ENCODE measurements at regions not wholly inside any gene's neighbourhood (a gene's known extent, or its start where the extent isn't known, plus 50 kb on each side); places are given as distances from the start of the nearest gene placed in this dataset.

GRCh38 chr1:96059736-96060135 is 661.8 kb upstream of the PTBP2 start:
- DNase-seq (ENCODE audit: insufficient read length, low spot score, missing footprints), result no peak
- H3K27me3 ChIP-seq (ENCODE audit: insufficient read depth, low read length), result no peaks in the 10 kb centered on the region
- TF ChIP-seq, protein P1, sequence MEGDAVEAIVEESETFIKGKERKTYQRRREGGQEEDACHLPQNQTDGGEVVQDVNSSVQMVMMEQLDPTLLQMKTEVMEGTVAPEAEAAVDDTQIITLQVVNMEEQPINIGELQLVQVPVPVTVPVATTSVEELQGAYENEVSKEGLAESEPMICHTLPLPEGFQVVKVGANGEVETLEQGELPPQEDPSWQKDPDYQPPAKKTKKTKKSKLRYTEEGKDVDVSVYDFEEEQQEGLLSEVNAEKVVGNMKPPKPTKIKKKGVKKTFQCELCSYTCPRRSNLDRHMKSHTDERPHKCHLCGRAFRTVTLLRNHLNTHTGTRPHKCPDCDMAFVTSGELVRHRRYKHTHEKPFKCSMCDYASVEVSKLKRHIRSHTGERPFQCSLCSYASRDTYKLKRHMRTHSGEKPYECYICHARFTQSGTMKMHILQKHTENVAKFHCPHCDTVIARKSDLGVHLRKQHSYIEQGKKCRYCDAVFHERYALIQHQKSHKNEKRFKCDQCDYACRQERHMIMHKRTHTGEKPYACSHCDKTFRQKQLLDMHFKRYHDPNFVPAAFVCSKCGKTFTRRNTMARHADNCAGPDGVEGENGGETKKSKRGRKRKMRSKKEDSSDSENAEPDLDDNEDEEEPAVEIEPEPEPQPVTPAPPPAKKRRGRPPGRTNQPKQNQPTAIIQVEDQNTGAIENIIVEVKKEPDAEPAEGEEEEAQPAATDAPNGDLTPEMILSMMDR (IDR thresholded peaks at IDR 0.05; ENCODE audit: extremely low read depth, low read depth, low read length), result no peak
- no peaks in the 10 kb centered on the region for H3K9me3 ChIP-seq (ENCODE audit: low read depth, low read length)
- H4K20me1 ChIP-seq (ENCODE audit: insufficient read depth, low read length), result no peaks in the 10 kb centered on the region
- H3K27ac ChIP-seq (ENCODE audit: low read depth, low read length), result no peak overlapping the region
- H3K4me3 ChIP-seq (ENCODE audit: insufficient read depth, low read length), result no peak overlapping the region
- H3K36me3 ChIP-seq (ENCODE audit: insufficient read depth, low read length), result no peaks in the 10 kb centered on the region
- H3K79me2 ChIP-seq (ENCODE audit: insufficient read depth, low read length), result no peaks in the 10 kb centered on the region
- H3K4me1 ChIP-seq (ENCODE audit: insufficient read depth, low read length), result no peaks in the 10 kb centered on the region
- H3K4me2 ChIP-seq (ENCODE audit: insufficient read depth, low read length), result no peak overlapping the region
- no peak overlapping the region for H2AFZ ChIP-seq (ENCODE audit: low read length)

DNA sequence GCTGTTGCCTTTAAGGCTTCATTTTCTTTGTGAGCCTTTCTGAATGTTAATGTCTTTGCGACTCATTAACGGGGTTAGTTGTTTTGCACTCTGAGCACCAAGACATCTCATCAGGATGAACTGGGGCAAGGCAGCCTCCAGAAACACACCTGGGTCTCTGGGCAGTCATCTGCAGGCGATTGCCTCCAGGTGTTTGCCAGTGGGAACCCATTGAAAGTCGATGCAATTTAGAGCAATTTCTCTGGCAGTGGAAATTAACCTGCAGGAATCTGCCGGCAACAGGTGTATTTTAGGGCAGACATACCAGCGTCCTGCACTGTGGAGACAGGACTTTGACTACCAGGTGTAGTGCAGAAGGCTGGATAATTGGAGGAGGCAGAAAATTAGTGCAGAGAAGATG is 661.0 kb upstream of the PTBP2 start:
- DNase-seq (ENCODE audit: insufficient read length, low spot score, missing footprints), result no peak
- H3K27ac ChIP-seq (ENCODE audit: low read depth, low read length), result no peak overlapping the region
- H3K4me3 ChIP-seq (ENCODE audit: insufficient read depth, low read length), result no peak overlapping the region
- H3K36me3 ChIP-seq (ENCODE audit: insufficient read depth, low read length), result no peaks in the 10 kb centered on the region
- H3K9me3 ChIP-seq (ENCODE audit: low read depth, low read length), result no peaks in the 10 kb centered on the region
- H3K4me1 ChIP-seq (ENCODE audit: insufficient read depth, low read length), result no peaks in the 10 kb centered on the region
- H4K20me1 ChIP-seq (ENCODE audit: insufficient read depth, low read length), result no peaks in the 10 kb centered on the region
- TF ChIP-seq, protein P1 (IDR thresholded peaks at IDR 0.05; ENCODE audit: extremely low read depth, low read depth, low read length), result no peak
- no peak overlapping the region for H3K4me2 ChIP-seq (ENCODE audit: insufficient read depth, low read length)
- no peak overlapping the region for H2AFZ ChIP-seq (ENCODE audit: low read length)
- H3K79me2 ChIP-seq (ENCODE audit: insufficient read depth, low read length), result no peaks in the 10 kb centered on the region
- H3K27me3 ChIP-seq (ENCODE audit: insufficient read depth, low read length), result no peaks in the 10 kb centered on the region

GRCh38 chr1:96072021-96072420 is 649.6 kb upstream of the PTBP2 start:
- H3K4me2 ChIP-seq (ENCODE audit: insufficient read depth, low read length), result no peak overlapping the region
- H2AFZ ChIP-seq (ENCODE audit: low read length), result no peak overlapping the region
- no peak for DNase-seq (ENCODE audit: insufficient read length, low spot score, missing footprints)
- H3K27ac ChIP-seq (ENCODE audit: low read depth, low read length), result no peak overlapping the region
- no peaks in the 10 kb centered on the region for H3K4me1 ChIP-seq (ENCODE audit: insufficient read depth, low read length)
- H3K36me3 ChIP-seq (ENCODE audit: insufficient read depth, low read length), result no peaks in the 10 kb centered on the region
- H3K27me3 ChIP-seq (ENCODE audit: insufficient read depth, low read length), result no peaks in the 10 kb centered on the region
- TF ChIP-seq, protein P1 (IDR thresholded peaks at IDR 0.05; ENCODE audit: extremely low read depth, low read depth, low read length), result no peak
- no peaks in the 10 kb centered on the region for H3K9me3 ChIP-seq (ENCODE audit: low read depth, low read length)
- no peak overlapping the region for H3K4me3 ChIP-seq (ENCODE audit: insufficient read depth, low read length)
- no peaks in the 10 kb centered on the region for H4K20me1 ChIP-seq (ENCODE audit: insufficient read depth, low read length)
- no peaks in the 10 kb centered on the region for H3K79me2 ChIP-seq (ENCODE audit: insufficient read depth, low read length)

DNA sequence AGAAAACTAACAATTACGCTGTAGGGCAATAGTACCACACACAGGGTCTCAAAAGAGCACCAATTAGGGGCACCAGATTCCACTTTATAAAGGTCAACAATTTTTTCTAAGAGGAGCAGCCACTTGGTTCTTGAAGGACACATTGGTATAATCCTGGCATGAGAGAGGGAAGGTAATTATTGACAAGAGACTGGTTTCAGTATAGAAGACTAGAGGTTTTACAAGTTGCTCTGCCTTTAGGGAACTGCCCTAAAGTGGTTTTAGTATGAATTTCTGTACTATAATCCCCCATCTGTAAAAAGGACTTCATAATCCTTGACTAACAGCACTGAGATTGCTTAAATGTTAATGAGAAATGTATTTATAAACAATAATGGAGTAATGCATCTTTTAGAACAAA is 648.5 kb upstream of the PTBP2 start:
- DNase-seq (ENCODE audit: insufficient read length, low spot score, missing footprints), result no peak
- Histone ChIP-seq H3K4me3 (ENCODE audit: insufficient read depth, low read length) (no peak overlapping the region), H3K4me1 (ENCODE audit: insufficient read depth, low read length) (no peaks in the 10 kb centered on the region), H3K27me3 (ENCODE audit: insufficient read depth, low read length) (no peaks in the 10 kb centered on the region), H3K79me2 (ENCODE audit: insufficient read depth, low read length) (no peaks in the 10 kb centered on the region), H3K27ac (ENCODE audit: low read depth, low read length) (no peak overlapping the region), H2AFZ (ENCODE audit: low read length) (no peak overlapping the region), H3K36me3 (ENCODE audit: insufficient read depth, low read length) (no peaks in the 10 kb centered on the region), H4K20me1 (ENCODE audit: insufficient read depth, low read length) (no peaks in the 10 kb centered on the region), H3K9me3 (ENCODE audit: low read depth, low read length) (no peaks in the 10 kb centered on the region), H3K4me2 (ENCODE audit: insufficient read depth, low read length) (no peak overlapping the region)
- TF ChIP-seq, protein P1 (IDR thresholded peaks at IDR 0.05; ENCODE audit: extremely low read depth, low read depth, low read length), result no peak
